Astrocyte of the cerebellum (primary cell): ENCODE measurements at regions not wholly inside any gene's neighbourhood (a gene's known extent, or its start where the extent isn't known, plus 50 kb on each side); places are given as distances from the start of the nearest gene placed in this dataset.

ENCODE experiments used
- DNase-seq: peaks from one replicate; pipeline ENCODE4 v3.0.0-alpha.2; 2011; ENCODE audit warnings: low read depth
- H3K4me3 ChIP-seq: 2 replicates; pipeline ENCODE4 v1.5.1; 2011; ENCODE audit warnings: mild to moderate bottlenecking, low read depth, low read length, moderate library complexity
- CTCF ChIP-seq: IDR thresholded peaks from 2 replicates; pipeline ENCODE4 v1.5.1; 2012; ENCODE audit warnings: low read length, low read depth, moderate library complexity, mild to moderate bottlenecking; ENCODE audit errors: missing control alignments
- in situ Hi-C: cut with HindIII; loops from 2 replicates; pipeline ENCODE4 v1.10.0; 2017; ENCODE audit warnings: low sequenced_read_pairs

DNA sequence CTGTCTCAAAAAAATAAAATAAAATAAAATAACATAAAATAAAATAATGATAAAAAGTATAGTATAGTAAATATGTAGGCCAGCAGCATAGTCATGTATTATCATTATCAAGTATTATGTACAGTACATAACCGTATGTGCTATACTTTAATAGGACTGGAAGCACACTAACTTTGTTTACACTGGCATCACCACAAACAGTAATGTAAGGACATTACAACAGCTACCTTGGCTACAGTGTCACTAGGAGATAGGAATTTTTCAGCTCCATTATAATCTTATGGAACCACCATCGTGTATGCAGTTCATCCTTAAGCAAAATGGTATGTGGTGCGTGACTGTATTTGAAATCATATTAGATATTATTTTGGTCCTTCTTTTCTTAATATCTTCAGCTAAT, 1163.5 kb upstream of the LRRTM3 start:
- no peak for TF ChIP-seq CTCF
- in situ Hi-C loops, result no loop called here
- no peak for DNase-seq
- no peak overlapping the region for H3K4me3 ChIP-seq

GRCh38 chr10:65765006-65765541, 1160.8 kb upstream of the LRRTM3 start:
- no peak overlapping the region for H3K4me3 ChIP-seq
- in situ Hi-C loops, result no loop called here
- no peak for TF ChIP-seq CTCF
- no peak for DNase-seq

GRCh38 chr10:65769828-65770227, 1156.0 kb upstream of the LRRTM3 start:
- H3K4me3 ChIP-seq, result no peak overlapping the region
- no peak for DNase-seq
- in situ Hi-C loops, result no loop called here
- no peak for TF ChIP-seq CTCF

- no peak for TF ChIP-seq CTCF
- in situ Hi-C loops, result no loop called here
- DNase-seq, result no peak
- no peak overlapping the region for H3K4me3 ChIP-seq
Observed at GRCh38 chr10:65778753-65779152, 1147.1 kb upstream of the LRRTM3 start.

DNA sequence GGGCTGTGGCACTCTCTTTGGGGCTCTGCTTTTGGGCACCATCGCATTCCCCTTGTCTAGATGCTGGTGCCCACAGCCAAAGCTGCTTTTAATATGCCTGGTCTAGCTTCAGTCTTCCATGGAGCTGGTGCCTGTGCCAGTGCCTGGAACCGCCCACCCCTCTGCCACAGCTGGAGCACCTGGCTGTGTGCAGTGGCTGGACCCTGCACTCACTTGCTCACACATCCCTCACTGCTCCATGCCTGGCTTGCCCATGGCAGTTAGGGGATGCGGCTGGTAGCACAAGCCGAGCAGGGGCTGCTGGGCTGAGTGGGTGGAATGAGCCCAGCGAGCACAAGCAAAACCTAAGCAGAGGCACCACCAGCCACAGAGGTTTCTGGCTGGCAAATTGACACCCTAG, 1145.9 kb upstream of the LRRTM3 start:
- no peak overlapping the region for H3K4me3 ChIP-seq
- no peak for DNase-seq
- in situ Hi-C loops, result no loop called here
- no peak for TF ChIP-seq CTCF

DNA sequence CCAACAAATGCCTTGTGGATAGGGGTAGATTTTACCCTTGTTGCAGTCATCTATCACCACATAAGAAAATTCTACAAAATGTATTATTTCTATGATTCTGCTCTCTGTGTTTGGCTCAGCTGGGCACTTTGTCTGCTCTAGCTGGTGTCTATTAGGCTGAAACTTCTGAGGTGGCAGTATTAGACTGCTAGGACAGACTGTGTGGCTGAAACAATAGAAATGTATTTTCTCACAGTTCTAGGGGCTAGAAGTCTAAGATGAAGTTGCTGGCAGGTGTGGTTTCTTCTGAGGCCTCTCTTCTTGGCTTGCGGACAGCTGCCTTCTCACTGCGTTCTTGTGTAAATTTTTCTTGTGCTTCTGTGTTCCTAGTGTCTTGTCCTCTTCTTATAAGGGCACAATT, 1139.6 kb upstream of the LRRTM3 start:
- H3K4me3 ChIP-seq, result no peak overlapping the region
- in situ Hi-C loops, result no loop called here
- DNase-seq, result no peak
- no peak for TF ChIP-seq CTCF

- TF ChIP-seq CTCF, result no peak
- no peak for DNase-seq
- H3K4me3 ChIP-seq, result no peak overlapping the region
- in situ Hi-C loops, result no loop called here
Observed at GRCh38 chr10:65787571-65787970, 1138.3 kb upstream of the LRRTM3 start.
